SIG-M5 treated with dmso at 0.1 percent for 504 hours (cell line): ENCODE measurements at regions not wholly inside any gene's neighbourhood (a gene's known extent, or its start where the extent isn't known, plus 50 kb on each side); places are given as distances from the start of the nearest gene placed in this dataset.

Experiments used
- DNase-seq: peaks from one replicate; lab custom pipeline; 2025; ENCODE audit not compliant: unreplicated experiment; lab: John Stamatoyannopoulos, UW

- DNase-seq: no peak
These were observed 117.5 kb upstream of the HMGCLL1 start for GRCh38 chr6:55696501-55696900.

GRCh38 chr6:55696041-55696440 lies 117.0 kb upstream of the HMGCLL1 start:
- DNase-seq: no peak

- no peak for DNase-seq
These were observed 115.8 kb upstream of the HMGCLL1 start for GRCh38 chr6:55694759-55695158.

- DNase-seq: no peak
These were observed 115.2 kb upstream of the HMGCLL1 start for GRCh38 chr6:55694148-55694547.

DNA sequence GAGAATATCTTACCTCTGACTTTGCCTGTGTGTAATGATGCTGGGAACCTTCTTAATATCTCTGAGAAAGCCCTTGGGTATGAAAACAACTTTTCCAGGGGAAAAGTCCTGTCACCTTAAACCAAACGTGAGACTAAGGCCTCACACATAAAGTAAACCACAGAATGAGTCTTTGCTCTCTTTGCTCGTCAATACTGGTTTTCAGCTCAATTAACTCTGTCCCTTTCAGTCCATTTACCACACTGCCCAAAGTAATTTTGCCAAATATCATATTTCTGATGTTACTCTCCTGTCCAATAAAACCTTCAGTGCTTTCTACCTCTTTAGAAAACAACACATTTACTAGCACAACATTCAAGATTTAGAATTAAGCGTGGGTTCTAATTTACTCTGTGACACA lies 100.5 kb upstream of the HMGCLL1 start:
- no peak for DNase-seq

DNA sequence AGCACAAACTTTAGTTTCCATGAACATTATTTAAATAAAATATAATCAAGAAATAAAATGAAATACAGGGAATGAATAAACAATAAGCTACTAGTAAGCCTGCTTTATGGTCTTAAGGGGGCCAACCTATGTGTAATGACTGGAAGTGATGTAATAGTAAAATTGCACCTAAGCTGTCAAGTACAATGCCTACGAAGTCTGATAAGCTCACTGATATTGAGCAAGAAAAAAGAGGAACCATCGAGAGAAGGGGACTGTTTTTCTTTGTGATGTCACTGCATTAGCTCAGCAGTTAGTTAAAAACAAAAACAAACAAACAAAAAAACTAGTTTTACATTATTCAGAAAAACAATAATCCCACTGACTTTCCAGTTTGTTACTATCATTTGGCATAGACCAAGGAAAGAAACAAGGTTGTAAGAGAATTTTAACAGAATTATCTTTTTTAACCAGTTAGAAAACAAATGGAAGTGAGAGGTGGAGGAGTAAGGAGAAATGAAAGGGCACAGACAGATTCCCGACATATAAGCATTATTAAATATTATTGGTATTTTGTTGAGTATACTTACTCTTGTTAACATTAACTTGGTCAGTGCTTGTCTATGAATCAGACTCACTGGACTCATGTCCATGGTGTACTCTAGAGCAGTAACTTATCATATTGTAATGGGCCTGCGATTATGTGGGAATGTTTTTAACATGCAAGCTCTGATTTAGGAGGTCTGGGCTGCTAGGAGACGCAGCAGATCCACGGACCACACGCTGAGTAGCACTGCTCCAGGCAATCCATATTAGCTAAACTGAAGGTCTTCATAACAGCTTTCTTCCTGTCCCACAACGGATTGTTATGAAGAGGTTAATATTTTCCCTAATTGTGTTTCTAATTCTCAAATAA lies 99.6 kb upstream of the HMGCLL1 start:
- DNase-seq: no peak

GRCh38 chr6:55676736-55677135 lies 97.7 kb upstream of the HMGCLL1 start:
- no peak for DNase-seq

DNA sequence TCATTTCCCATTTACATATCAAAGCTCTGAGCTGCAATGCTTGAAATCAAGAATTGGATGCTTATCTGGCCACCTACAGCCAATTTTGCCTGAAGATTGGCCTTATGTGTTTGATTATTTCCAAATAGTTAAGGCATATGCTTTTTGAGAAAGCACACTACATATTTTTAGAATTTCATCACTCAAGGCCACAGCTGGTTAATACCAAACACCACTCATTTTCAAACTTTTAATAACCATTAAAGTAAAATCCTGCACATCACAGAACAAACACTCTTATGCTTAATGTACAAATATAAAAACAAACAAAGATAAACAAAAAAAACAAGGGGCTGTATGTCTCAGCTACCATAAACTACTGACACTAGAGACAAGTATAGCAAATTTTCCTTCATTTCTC lies 96.9 kb upstream of the HMGCLL1 start:
- no peak for DNase-seq

DNA sequence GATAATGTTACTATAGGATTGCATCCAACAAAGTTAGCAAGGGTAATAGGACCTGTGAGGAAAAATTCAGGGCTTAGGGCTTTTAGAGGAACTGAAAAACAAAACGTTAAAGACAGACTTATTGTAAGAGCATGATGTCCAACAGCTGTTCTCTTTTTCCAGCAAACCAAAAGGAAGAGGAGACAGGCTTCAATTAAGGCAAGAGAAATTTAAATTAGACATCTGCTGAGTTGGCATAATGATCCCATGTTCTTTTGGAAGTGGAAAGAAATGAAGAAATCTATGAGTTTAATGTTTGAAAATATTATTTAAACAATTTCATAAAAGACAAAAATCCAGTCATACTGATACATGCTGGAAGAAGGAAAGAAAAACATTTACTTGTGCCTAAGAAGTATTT lies 95.7 kb upstream of the HMGCLL1 start:
- DNase-seq: no peak

- no peak for DNase-seq
These were observed 91.9 kb upstream of the HMGCLL1 start for GRCh38 chr6:55670850-55671413.

GRCh38 chr6:55669028-55669427 lies 90.0 kb upstream of the HMGCLL1 start:
- no peak for DNase-seq

DNA sequence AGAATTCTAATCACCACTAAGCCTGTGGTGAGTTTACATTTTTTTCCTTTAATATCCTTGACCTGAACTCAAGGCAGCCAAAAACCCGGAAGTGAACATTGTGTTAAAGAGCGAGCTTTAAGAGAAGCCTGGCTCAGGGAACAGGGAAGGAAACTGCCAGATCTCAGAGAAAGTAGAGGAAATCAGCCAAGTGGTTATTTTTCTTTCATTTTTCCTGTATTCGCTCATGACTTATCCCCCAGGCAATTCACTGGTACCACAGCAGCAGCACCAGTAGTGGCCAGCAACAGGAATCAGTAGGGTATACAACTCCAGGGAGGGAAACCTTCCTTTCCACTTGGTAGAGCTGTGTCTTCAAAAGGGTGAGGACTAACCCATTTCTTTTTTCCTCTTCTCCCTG lies 89.6 kb upstream of the HMGCLL1 start:
- DNase-seq: no peak

DNA sequence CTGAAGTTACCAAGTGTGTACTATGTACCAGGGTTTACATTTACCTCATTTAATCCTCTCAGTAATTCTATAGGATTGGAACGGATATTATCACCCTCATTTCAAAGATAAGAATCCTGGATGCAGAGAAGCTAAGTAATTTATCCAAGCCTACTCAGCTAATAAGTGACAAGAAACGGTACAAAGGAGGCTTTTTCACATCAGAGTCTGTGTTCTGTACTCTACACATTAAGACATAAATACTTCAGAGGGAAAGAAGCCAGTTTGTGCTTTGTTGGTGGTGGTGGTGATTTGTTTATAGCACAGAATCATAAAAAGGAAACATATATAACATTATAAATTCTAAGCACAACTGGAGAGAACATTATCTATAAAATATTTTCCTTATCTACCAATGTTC lies 88.3 kb upstream of the HMGCLL1 start:
- DNase-seq: no peak

DNA sequence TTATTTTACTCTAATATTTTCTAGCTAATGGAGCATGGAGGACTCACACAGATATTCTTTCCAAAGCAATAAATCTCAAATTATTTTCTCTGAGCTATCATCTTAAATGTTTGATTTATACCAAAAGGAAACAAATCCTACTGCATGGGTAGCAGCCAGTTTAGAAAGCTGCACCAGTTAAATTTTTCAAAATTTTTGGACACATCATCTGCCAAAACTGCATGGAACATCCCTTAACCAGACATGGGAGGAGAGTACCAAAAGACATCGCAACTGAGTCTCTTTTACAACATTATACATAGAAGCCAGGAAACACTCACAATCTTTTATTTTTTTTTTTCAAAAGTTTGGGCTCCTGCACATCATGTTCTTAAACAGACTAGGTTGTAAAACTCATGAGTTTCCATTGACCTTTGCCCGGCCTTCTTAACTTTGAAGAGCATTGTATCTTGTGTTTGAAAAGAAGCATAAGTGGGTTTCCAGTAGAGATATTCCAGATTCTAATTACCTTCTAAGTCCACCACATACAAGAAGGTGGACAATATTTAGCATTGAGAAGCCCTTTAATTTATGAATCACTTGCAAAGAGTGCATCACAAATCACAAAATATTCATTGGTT lies 87.7 kb upstream of the HMGCLL1 start:
- DNase-seq: no peak

DNA sequence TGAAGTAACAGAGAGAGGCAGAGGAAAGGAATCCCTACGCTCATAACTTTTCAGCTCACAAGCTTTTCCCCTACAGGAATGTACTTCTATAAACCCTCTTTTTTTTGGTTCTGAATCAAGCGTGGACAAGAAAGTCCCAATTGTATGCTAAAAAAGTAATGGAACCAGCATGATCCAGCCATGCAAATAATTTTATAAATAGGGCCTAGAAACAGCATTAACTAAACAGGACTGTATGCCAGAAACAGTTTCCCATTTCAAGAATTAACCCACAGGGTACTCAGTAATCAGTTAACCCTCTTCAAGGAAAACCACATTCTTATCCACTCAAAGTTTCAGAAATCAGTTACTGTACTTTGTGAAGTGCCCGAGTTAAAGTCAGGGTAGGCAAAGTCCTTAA lies 87.0 kb upstream of the HMGCLL1 start:
- DNase-seq: no peak

DNA sequence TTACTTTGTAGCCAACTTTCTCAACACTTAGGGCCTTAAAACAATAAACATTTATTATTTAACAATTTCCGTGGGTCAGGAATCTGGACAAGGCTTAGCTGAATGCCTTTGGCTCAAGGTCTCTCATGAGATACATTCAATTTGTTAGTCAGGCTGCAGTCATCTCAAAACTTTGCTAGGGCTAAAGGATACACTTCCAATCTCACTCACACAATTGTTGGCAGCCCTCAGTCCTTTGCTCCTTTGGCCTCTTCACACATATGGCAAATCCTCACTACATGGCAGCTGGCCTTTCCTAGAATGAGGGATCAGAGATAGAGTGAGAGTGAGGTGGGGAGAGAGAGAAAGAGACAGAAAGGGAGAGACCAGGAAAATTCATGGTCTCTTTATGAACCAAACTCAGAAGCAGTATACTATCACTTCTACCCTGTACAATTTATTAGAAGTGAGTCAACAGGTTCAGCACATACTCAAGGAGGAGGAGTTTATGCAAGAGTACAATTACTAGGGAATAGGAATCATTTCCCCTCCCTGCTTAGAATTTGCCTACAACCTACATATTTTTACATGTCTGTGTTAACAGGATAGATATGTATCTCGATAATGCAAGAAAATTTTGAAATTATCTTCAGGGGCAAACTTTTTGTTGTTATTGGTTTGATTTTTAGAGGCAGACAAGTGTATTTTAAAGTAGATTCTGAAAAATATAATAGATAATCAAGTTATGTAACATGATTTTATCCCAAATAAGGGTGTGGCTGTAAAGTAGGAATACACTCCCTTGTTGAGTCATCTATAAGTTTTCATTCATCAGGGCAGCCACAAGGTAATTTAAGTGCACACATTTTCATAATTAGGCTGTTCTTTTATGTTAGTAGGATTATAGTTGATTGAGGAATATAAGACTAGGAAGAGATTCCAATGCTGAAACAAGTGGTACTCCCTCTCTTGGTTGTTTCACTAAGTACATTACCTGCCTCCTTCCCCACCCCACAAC lies 85.9 kb upstream of the HMGCLL1 start:
- no peak for DNase-seq

DNA sequence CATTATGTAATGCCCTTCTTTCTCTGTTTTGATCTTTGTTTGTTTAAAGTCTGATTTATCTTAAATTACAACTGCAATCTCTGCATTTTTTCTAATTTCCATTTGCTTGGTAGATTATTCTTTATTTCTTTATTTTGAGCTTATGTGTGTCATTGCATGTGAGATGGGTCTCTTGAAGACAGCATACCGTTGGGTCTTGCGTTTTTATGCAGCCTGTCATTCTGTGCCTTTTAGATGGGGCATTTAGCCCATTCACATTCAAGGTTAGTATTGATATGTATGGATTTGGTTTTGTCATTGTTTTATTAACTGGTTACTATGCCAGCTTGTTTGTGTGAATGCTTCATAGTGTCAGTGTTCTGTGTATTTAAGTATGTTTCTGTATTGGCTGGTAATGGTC lies 84.9 kb upstream of the HMGCLL1 start:
- no peak for DNase-seq

DNA sequence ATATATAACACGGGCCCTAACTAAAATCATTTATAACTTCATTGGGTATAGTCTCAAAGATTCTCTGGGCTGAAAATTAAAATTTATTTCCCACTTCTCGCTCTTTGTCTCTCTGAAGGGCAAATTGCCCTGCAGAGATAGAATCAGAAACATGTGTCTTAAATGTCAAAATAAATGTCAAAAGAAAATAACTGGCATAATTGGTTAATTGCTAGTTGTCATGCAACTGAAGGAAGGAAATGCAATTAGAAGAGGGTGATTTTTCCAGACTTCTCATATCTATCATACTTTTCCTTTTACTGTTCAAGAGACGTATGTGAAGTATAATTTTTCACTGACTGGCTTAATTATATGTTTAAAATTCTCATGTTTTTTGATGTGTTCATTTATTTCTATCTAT lies 80.3 kb upstream of the HMGCLL1 start:
- DNase-seq: no peak

- no peak for DNase-seq
These were observed 75.5 kb upstream of the HMGCLL1 start for GRCh38 chr6:55654445-55654844.

DNA sequence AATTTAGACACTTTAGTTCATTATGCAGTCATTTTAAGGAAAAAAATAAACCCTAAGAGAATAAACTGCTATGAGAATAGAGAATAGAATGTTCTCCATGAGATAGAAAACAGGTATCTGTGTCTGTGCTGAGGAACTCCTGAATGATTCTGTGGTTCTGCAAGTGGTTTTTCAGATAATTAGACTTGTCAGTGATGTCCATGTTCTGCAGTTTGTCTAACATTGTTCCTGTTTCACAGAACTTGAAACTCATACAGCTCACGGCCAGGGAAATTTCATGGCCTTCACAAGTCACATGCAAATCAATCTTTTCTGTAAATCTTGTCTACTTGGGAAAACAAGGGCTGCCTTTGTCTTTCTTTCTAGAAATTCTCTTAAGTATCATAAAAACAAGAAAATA lies 73.4 kb upstream of the HMGCLL1 start:
- DNase-seq: no peak

GRCh38 chr6:55651015-55651414 lies 72.0 kb upstream of the HMGCLL1 start:
- no peak for DNase-seq
